Endometrium (tissue), 2 donors: ENCODE measurements at regions not wholly inside any gene's neighbourhood (a gene's known extent, or its start where the extent isn't known, plus 50 kb on each side); places are given as distances from the start of the nearest gene placed in this dataset.
"Not testable (repeated sequence)": the region's sequence is repeated elsewhere in the genome, so short reads cannot be mapped to it uniquely, and the experiment has no call there.

ENCODE experiments used
- FAIRE-seq: peaks from 2 replicates; lab custom pipeline; 2012; peaks lifted over from hg19 to GRCh38; lab: Jason Lieb, UNC
- donor health status: control.
- donor health status: control.

DNA sequence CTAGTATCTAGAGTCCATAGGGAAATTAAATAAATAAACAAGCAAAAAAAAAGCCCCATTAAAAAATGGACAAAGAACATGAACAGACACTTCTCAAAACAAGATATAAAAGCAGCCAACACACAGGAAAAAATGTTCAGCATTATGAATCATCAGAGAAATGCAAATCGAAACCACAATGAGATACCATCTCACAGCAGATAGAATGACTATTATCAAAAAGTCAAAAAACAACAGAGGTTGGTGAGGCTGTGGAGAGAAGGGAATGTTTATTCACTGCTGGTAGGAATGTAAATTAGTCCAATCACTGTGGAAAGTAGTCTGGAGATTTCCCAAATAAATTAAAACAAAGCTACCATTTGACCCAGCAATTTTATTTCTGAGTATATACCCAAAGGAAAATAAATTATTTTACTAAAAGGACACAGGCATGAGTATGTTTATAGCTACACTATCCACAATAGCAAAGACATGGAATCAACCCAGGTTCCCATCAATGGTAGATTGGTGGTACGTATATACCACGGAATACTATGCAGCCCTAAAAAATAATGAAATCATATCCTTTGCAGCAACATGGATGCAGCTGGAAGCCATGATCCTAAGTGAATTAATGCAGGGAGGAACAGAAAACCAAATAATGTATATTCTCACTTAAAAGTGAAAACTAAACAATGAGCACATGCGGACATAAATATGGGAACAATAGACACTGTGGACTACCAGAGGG, 366.5 kb upstream of the SEMA3C start:
- peak; percentile 92 for FAIRE-seq

DNA sequence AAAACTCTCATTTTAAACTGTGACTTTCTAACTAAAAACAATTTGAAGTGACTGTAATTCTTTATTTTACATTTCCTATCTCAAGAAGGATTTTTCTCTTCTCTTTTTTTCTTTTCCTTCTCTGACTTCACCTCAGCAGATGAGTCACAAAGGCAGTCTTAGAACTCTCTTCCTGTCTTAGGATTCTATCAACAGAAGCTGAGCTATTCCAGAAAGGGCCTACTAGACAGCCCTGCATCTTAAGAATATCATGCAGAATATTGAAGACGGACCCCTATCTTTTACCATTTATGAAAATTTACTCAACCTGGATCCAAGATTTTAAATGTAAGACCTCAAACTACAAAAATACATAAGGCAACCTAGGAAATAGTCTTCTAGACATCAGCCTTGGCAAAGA, 365.7 kb upstream of the SEMA3C start:
- peak; percentile 8 for FAIRE-seq

GRCh38 chr7:81280531-81280930, 361.7 kb upstream of the SEMA3C start:
- no peak for FAIRE-seq

GRCh38 chr7:81277691-81278090, 358.8 kb upstream of the SEMA3C start:
- FAIRE-seq: no peak

DNA sequence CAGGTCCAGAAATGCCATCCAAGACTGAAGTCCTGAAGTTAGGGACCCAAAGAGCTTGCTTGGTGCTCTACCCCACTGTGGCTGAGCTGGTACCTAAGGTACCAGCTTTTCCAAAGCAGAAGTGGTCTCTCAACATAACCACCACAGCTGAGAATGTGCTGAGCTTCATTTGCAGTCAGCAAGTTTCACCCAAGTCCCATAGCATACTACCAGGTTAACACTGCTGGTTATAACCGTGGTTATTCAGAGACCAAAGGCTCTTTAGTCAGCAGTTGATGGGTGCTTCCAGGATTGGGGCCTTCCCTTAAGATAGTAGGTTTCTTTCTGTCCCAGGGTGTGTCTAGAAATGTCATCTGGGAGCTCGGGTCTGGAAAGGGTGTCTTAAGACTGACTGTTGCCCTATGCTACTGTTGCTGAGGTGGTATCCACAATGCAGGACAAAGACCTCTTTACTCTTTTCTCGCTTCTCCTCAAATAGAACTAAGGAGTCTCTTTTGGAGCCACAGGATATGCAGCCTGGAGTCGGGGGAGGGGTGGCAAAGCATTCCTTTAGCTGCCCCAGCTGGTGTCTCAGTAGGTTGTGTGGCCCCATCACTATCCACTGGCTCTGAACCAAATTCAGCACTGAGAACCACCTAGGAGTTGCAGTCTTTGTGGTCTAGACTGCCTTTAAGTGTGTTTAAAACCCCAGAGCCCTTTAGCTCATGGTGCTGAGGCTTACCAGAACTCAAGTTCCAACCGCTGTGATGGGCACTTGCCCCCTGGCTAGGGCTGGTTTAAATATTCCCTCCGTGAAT, 354.9 kb upstream of the SEMA3C start:
- no peak for FAIRE-seq

- no peak for FAIRE-seq
Observed at GRCh38 chr7:81272176-81272575, 353.3 kb upstream of the SEMA3C start.

DNA sequence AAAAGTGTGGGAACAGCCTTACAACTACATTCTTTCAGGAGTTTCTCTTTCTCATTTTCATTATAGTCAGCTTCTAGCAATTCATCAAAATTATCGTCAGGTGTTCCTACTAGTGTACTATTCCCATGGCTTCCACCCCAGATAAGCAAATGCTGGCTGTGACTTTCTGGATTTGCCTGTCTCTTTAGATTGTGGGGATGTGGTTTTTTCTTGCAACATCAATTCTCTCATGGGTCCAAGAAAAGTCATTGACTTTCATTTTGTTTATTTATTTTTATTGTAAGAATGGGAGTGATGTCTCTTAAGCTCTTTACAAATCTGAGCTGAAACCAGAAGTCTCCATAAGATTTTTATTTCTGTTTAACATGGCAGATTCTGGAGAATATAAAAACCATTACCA, 349.7 kb upstream of the SEMA3C start:
- FAIRE-seq: no peak

- FAIRE-seq: no peak
Observed at GRCh38 chr7:81267508-81267907, 348.7 kb upstream of the SEMA3C start.

GRCh38 chr7:81264116-81264515, 345.3 kb upstream of the SEMA3C start:
- no peak for FAIRE-seq

- FAIRE-seq: no peak
Observed at GRCh38 chr7:81260152-81260551, 341.3 kb upstream of the SEMA3C start.

DNA sequence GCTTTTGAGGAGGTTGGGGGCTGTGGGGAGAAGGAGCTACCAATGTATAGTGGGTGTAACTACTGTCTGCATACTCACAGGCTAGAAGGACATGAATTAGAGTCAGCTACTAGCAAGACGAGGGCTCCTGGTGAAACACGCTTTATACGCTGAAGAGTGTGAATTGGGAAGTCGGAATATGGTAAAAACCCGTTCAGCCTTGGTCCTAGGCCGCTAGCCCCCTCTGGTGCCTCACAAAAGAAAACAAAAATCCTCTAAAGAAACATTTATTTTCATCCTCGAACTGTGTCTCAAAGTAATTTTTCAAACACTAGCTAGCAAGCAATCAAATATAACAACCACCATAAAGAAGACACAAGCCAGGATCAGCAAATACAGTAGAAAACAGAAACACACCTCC, 338.1 kb upstream of the SEMA3C start:
- no peak for FAIRE-seq

DNA sequence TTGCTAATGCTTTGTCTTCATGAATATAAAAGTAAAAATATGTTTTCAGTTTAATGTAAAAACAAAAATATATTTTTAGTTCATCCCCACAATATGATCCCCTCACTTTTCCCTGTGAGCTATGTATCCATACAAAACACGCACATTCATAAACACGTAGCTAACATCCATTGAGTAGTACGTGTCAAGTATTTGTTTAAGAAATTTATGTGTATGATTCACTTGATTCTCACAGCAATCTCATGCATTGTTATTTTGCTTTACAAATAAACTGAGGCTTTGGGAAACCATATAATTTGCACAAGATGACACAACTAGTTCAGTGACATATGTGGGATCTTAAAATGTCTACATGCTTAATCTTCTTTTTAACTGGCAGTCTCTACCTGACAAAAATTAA, 329.6 kb upstream of the SEMA3C start:
- FAIRE-seq: no peak

- FAIRE-seq: not testable (repeated sequence)
Observed at GRCh38 chr7:81247364-81247763, 328.5 kb upstream of the SEMA3C start.

DNA sequence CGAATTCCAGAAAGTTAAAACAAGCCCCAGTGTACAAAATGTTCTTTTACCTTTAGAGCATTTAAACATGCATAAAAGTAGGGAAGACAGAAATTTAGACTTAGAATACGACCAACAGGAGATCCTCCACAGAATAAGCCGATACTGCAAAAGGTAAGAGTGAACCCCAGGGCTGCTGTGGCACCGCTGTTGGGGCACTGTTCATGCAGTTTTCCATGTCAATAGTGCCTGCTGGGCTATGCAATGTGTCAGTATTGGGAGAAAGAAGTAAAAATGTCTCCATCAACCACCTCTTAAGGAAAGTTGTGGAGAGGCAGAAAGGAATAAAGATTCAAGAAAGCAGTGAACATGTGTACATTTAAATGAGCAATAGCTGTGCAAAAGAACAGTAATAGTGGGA, 326.5 kb upstream of the SEMA3C start:
- no peak for FAIRE-seq

GRCh38 chr7:81244224-81244623, 325.4 kb upstream of the SEMA3C start:
- FAIRE-seq: no peak

GRCh38 chr7:81236560-81236959, 317.7 kb upstream of the SEMA3C start:
- no peak for FAIRE-seq

- peak; percentile 91 for FAIRE-seq
Observed at GRCh38 chr7:81235997-81236396, 317.1 kb upstream of the SEMA3C start.

DNA sequence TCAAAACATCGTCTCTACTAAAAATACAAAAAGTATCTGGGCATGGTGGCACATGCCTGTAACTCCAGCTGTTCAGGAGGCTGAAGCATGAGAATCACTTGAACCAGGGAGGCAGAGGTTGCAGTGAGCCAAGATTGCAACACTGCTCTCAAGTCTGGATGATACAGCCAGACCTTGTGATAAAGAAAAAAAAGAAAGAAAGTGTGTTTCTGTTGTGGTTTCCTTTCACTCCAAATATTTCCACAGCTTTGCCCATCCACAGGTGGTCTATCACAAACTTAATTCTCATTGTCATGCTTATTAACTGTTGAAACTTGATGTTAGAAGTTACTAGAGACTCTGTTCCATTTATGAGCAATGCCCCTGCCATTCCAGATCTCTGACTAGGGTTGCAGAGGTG, 316.0 kb upstream of the SEMA3C start:
- no peak for FAIRE-seq

DNA sequence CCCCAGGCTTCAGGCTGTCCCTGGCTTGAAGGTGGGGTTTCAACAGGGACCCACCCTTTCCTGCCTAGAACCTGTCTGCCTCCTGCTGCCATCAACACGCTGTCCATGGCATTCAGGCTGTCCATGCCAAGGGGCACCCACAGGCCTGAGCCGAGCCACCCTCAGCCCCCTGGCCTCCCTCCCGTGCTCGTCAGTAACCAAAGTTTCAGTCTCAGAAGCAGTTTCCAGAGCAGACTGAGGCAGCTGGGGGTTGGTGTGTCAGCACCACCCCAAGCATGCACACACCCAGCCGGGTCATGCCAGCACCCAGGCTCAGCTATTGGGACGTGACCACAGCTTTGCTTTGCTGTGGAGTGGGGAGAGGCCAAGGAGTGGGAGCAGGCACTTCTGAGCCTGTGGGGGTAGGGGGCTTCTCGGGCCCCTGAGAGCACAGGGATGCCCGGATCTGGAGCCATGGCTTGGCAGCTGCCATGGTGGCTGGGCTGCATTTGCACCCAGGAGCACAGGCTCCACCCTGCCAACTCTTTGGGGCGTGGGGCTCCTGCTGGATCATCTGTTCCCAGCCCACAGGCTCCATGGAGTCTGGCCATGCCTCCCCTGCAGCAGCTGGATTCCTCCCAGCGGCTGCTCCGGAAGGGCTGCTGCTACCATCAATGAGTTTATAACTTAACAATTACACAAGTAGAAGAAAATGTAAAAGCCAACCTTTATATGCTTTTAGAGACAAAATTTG, 314.5 kb upstream of the SEMA3C start:
- no peak for FAIRE-seq

DNA sequence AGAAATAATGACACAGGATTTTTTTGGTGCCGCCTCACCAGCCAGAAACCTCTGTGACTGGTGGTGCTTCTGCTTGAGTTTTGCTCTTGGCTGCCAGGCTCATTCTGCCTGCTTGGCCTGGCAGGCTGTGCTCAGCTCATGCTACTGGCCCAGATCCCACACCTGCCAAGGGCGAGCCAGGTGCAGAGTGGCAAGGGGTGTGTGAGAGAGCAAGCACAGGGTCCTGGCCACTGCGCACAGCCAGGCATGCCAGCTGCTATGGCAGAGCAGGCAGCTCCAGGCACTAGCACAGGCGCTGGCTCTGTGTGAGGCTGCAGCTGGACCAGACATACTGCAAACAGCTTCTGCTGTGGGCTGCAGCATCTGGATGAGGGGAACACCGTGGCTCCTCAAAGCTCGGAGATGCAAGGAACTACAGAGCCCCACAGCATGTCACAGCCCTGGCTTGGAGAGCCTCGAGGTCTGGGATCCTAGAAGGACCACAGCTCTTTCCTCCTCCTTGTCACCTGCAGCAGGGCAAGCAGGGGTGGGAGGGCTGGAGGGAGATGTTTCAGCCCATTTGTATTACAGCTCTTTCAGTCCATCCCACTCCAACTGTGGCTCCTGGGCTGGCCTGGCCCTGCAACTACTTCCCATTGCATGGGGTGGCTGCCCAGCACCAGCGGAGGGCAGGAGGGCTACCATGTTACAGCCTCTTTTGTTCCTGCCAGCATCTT, 313.4 kb upstream of the SEMA3C start:
- FAIRE-seq: no peak

GRCh38 chr7:81231301-81231838, 312.5 kb upstream of the SEMA3C start:
- FAIRE-seq: no peak

- no peak for FAIRE-seq
Observed at GRCh38 chr7:81226234-81226633, 307.4 kb upstream of the SEMA3C start.
